ENCODE measurements at regions not wholly inside any gene's neighbourhood (a gene's known extent, or its start where the extent isn't known, plus 50 kb on each side); places are given as distances from the start of the nearest gene placed in this dataset.

DNA sequence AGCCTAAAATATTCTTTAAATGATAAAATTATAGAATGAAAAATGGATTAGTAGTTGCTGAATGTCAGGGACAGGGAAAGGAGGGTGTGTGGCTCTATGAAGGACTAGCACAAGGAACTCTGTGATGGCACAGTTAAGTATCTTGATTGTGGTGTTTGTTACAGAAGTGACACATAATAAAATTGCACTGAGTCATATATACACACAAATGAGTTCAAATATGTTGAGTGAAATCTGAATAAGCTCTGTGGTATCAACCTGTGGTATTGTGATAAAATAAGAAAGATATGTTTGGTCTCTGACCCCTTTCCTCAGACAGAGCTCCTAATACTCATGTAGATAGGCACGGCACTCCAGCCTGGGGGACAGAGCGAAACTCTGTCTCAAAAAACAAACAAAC is 181.5 kb upstream of the TRIM24 start:
- H3K27me3 Mint-ChIP-seq (ENCODE audit: unreplicated experiment): no peaks in the 10 kb centered on the region
- DNase-seq (ENCODE audit: low spot score): no peak
- H3K27ac Mint-ChIP-seq (ENCODE audit: unreplicated experiment): no peak overlapping the region
- H3K4me3 Mint-ChIP-seq (ENCODE audit: unreplicated experiment): no peak overlapping the region
- H3K9me3 Mint-ChIP-seq (ENCODE audit: unreplicated experiment): no peaks in the 10 kb centered on the region
- TF ChIP-seq, protein P1, sequence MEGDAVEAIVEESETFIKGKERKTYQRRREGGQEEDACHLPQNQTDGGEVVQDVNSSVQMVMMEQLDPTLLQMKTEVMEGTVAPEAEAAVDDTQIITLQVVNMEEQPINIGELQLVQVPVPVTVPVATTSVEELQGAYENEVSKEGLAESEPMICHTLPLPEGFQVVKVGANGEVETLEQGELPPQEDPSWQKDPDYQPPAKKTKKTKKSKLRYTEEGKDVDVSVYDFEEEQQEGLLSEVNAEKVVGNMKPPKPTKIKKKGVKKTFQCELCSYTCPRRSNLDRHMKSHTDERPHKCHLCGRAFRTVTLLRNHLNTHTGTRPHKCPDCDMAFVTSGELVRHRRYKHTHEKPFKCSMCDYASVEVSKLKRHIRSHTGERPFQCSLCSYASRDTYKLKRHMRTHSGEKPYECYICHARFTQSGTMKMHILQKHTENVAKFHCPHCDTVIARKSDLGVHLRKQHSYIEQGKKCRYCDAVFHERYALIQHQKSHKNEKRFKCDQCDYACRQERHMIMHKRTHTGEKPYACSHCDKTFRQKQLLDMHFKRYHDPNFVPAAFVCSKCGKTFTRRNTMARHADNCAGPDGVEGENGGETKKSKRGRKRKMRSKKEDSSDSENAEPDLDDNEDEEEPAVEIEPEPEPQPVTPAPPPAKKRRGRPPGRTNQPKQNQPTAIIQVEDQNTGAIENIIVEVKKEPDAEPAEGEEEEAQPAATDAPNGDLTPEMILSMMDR (IDR thresholded peaks at IDR 0.05; ENCODE audit: unreplicated experiment): no peak
- no peaks in the 10 kb centered on the region for H3K4me1 Mint-ChIP-seq (ENCODE audit: unreplicated experiment)
- H3K36me3 Mint-ChIP-seq (ENCODE audit: low read depth, unreplicated experiment): no peaks in the 10 kb centered on the region

DNA sequence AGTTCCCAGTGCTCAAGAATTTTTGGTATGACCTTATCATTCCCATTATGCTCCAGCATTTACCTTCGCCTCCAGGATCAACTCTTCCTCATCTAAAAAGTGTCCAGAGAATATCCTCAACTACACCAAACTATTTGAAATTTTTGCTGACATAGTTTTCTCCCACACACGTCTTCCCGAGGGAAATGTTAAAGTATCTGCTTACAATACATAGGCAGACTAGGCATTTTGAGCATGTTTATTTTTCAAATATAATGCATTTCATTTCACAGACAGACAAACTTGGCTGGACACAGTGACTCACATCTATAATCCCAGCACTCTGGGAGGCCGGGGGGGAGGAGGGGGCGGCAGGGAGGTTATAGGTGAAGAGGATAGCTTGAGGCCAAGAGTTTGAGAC is 177.1 kb upstream of the TRIM24 start:
- Mint-ChIP-seq H3K4me3 (ENCODE audit: unreplicated experiment) (no peak overlapping the region), H3K27me3 (ENCODE audit: unreplicated experiment) (no peaks in the 10 kb centered on the region), H3K9me3 (ENCODE audit: unreplicated experiment) (no peaks in the 10 kb centered on the region), H3K27ac (ENCODE audit: unreplicated experiment) (no peak overlapping the region), H3K36me3 (ENCODE audit: low read depth, unreplicated experiment) (no peaks in the 10 kb centered on the region), H3K4me1 (ENCODE audit: unreplicated experiment) (no peaks in the 10 kb centered on the region)
- TF ChIP-seq, protein P1 (IDR thresholded peaks at IDR 0.05; ENCODE audit: unreplicated experiment): no peak
- no peak for DNase-seq (ENCODE audit: low spot score)

DNA sequence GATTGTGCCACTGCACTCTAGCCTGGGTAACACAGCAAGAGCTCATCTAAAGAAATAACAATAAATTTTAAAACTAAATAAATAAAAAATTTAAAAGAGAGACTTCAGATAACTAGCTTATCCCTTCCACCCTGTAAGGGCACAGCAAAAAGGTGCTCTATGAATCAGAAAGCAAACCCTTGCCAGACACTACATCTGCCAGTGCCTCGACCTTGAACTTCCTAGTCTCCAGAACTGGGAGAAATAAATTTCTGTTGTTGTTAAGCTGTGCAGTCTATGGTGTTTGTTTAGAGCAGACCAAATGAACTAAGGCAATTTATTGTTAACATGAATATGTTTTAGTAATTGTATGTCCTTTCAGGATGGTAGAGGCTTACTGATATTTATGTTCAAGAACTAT is 174.9 kb upstream of the TRIM24 start:
- no peak for DNase-seq (ENCODE audit: low spot score)
- TF ChIP-seq, protein P1 (IDR thresholded peaks at IDR 0.05; ENCODE audit: unreplicated experiment): no peak
- H3K4me3 Mint-ChIP-seq (ENCODE audit: unreplicated experiment): no peak overlapping the region
- H3K4me1 Mint-ChIP-seq (ENCODE audit: unreplicated experiment): no peaks in the 10 kb centered on the region
- H3K27ac Mint-ChIP-seq (ENCODE audit: unreplicated experiment): no peak overlapping the region
- no peaks in the 10 kb centered on the region for H3K9me3 Mint-ChIP-seq (ENCODE audit: unreplicated experiment)
- no peaks in the 10 kb centered on the region for H3K27me3 Mint-ChIP-seq (ENCODE audit: unreplicated experiment)
- peaks cover 6% of the 10 kb centered on the region for H3K36me3 Mint-ChIP-seq (ENCODE audit: low read depth, unreplicated experiment)

DNA sequence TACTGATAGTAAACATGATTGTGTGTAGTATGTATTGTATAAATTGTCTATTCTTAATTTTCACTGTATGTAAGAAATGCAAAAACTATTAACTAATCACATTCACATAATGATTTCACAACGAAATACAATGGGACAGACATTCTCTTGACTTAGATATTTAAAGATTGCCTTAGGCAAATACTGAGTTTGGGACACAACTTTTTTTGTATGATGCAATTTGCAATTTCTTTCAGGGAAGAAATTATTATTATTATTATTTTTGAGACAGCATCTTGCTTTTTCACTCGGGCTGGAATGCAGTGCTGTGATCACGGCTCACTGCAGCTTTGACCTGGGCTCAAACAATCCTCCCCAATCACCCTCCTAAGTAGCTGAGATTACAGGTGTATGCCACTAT is 173.2 kb upstream of the TRIM24 start:
- H3K36me3 Mint-ChIP-seq (ENCODE audit: low read depth, unreplicated experiment): peaks cover 10% of the 10 kb centered on the region
- no peak overlapping the region for H3K4me3 Mint-ChIP-seq (ENCODE audit: unreplicated experiment)
- no peak for DNase-seq (ENCODE audit: low spot score)
- no peaks in the 10 kb centered on the region for H3K4me1 Mint-ChIP-seq (ENCODE audit: unreplicated experiment)
- no peak overlapping the region for H3K27ac Mint-ChIP-seq (ENCODE audit: unreplicated experiment)
- H3K9me3 Mint-ChIP-seq (ENCODE audit: unreplicated experiment): no peaks in the 10 kb centered on the region
- H3K27me3 Mint-ChIP-seq (ENCODE audit: unreplicated experiment): no peaks in the 10 kb centered on the region
- TF ChIP-seq, protein P1 (IDR thresholded peaks at IDR 0.05; ENCODE audit: unreplicated experiment): no peak

DNA sequence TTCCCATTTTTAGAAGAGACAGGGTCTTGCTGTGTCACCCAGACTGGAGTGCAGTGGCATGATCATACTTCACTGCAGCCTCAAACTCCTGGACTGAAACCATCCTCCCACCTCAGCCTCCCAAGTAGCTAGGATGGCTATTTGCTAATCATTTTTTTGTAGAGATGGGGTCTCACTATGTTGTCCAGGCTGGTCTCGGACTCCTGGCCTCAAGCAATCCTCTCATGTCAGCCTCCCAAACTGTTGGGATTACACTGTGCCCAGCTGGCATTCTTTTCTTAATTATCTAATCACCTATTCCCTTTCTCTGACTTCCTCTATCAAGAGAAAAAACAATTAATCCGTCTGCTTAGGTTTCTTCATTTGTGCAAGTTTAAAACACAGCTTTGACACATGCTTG is 172.5 kb upstream of the TRIM24 start:
- Mint-ChIP-seq H3K27ac (ENCODE audit: unreplicated experiment) (no peak overlapping the region), H3K36me3 (ENCODE audit: low read depth, unreplicated experiment) (peaks cover 10% of the 10 kb centered on the region)

More for the DNA sequence above, 172.5 kb upstream of the TRIM24 start:
- TF ChIP-seq, protein P1 (IDR thresholded peaks at IDR 0.05; ENCODE audit: unreplicated experiment): no peak
- Mint-ChIP-seq H3K4me1 (ENCODE audit: unreplicated experiment) (no peaks in the 10 kb centered on the region), H3K9me3 (ENCODE audit: unreplicated experiment) (no peaks in the 10 kb centered on the region), H3K27me3 (ENCODE audit: unreplicated experiment) (no peaks in the 10 kb centered on the region), H3K4me3 (ENCODE audit: unreplicated experiment) (no peak overlapping the region)
- DNase-seq (ENCODE audit: low spot score): no peak
